HG03196 (cell line): ENCODE measurements at regions not wholly inside any gene's neighbourhood (a gene's known extent, or its start where the extent isn't known, plus 50 kb on each side); places are given as distances from the start of the nearest gene placed in this dataset.
"Not testable (repeated sequence)": the region's sequence is repeated elsewhere in the genome, so short reads cannot be mapped to it uniquely, and the experiment has no call there.

Source experiments
- ATAC-seq: cut with Tn5 transposase; IDR thresholded peaks from one replicate; pipeline ENCODE4 v1.9.1; 2021; ENCODE audit not compliant: unreplicated experiment

DNA sequence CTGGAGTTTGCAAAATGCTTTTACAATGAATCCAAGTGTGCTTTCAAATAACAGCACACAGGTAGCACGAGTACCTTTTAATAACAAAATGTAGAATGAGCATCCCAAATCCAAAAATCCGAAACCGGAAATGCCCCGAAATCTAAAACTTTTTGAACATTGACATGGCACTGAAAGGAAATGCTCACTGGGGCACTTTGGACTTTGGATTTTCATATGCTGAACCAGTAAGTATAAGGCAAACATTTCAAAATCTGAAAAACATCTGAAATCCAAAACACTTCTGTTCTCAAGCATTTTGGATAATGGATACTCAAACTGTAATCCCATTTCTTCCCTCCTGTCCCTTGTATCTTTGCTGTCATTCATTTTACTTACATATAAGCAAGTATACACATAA is 50.1 kb downstream of the GCNT4 start:
- no peak for ATAC-seq

DNA sequence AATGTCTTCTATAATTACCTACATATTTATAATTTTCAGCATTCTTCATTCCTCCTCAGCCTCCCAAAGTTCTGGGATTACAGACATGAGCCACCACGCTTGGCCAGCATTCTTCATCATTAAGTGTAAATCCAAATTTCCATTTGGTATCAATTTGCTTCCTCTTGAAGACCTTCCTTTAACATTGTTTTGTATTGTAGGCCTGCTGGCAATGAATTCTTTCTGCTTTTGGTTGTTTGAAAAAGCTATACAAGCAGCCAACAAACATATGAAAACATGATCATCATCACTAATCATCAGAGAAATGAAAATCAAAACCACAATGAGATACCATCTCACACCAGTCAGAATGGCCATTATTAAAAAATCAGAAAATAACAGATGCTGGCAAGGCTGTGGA is 56.4 kb downstream of the GCNT4 start:
- no peak for ATAC-seq

DNA sequence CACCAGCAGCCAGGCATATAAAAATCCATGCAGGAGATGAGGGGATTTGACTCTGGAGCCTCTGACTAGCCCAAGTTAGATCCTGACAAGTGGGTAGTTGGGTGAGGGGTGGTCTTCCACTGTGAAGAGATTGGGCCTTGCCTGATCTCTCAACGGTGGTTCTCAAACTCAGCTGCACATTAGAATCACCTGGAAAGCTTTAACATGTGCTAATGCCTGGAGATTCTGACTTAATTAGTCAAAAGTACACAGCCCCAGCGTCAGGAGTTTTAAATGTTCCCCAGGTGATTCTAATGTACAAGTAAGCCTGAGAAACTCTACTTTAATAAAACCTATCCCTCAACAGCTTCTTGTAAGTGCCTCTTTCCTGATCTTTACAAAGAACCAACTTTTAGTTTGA is 57.5 kb downstream of the GCNT4 start:
- ATAC-seq: no peak

DNA sequence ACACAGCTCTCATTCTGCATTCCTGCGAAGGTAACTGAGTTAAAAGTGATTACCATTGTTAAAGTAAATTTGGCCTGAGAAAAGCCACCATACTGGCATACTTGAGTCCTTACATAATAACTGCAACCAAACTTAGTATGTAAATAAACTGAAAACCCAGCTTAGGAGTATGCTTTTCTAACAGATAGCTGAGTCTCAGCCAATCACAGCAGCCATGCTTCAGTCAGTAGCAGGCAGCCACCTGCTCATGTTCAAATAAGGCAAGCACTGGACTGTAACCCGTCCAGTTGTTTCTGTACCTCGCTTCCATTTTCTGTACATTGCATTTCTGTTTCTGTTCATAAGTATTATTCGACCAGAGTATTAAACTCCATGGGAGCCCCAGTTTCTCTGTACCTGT is 58.6 kb downstream of the GCNT4 start:
- no peak for ATAC-seq

DNA sequence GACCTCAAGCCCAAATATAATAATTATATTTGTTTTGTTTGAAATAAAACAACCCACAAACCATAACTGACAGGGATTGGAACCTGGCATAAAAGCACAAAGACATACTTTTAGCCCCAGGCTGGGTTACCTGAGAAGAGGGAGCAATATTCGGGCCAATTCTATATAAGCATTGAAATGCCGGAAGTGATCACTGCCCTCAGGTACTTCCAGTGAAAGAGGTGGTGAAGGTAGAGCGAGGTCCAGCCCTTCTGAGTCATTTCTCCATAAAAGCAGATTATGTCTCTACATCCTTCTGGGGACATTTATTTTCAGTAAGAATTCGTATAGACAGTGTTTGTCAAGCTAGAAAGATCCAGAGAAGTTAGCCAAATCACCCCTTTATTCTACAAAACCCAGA is 59.6 kb downstream of the GCNT4 start:
- no peak for ATAC-seq

DNA sequence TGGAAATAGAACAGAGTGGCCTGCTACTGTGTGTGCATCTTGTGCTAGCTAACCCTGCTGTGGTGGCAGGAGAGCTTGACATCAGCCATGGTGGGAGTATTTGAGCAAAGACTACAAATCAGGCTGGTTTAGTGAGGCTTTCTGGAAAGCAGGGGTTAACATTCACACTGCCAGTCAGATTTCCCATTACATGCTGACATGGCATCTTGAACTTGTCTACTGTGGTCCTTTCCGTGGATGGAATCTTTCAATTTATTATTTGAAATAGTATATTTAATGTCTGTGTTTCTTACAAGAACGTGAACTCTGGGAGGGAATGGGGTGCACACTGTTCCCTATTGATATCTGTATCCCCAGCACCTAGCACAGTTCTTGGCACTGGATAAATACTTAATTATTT is 60.8 kb downstream of the GCNT4 start:
- no peak for ATAC-seq

DNA sequence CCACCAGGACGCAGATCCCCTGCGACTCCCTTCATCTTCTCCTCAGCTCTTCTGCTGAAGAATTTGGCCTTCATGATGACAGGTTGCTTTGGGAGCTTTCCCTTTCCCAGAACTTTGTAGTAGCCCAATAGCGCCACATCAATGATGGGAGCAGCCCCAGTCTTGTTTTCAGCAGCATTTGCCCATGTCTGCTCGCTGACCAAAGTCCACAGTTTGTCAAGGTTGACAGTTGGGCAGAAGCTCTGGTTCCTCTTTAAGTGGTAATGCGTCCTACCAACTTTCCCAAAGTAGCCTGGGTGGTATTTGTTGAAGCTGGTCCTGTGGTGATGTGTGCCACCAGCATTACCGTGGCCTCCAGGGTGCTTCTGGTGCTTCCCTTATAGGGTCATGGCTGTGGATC is 62.2 kb downstream of the GCNT4 start:
- ATAC-seq: no peak

DNA sequence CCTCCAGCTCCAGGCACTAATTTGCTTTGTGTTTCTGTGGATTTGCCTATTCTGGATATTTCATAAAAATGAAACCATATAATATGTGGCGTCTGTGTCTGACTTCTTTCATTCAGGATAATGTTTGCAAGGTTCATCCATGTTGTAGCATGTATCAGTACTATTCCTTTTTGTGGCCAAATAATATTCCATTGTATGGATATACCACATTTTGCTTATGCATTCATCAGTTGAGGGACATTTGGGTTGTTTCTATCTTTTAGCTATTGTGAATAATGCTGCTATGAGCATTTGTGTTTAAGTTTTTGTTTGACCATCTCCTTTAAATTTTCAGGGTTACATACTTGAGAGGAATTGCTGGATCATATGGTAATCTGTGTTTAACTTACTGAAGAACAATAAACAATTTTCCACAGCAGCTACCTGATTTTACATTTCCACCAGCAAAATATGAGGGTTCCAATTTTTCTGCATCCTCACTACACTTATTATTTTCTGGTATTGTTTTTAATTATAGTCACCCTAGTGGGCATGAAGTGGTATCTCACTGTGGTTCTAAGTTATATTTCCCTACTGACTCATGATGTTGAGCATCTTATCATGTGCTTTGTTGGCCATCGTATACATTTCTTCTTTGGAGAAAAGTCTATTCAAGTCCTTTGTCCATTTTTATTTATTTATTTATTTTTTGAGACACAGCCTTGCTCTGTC is 63.9 kb downstream of the GCNT4 start:
- ATAC-seq: no peak

DNA sequence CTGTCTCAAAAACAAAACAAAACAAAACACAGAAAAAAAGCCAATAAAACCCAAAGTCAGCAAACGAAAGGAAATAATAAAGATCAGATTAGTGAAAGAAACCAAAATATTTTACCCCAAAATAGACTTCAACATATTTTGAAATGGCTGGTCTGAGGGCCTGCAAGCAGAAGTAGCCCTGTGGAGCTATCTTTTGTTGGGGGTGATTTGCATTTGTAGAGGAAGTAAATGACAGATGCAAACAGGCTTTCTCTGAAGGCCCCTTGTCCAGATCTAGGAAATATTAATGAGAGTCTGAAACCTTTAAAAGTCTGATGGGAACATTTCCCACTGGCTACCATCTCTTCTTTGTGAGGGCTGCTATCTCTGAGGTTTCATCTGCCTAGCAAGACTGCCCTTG is 74.0 kb downstream of the GCNT4 start:
- no peak for ATAC-seq

DNA sequence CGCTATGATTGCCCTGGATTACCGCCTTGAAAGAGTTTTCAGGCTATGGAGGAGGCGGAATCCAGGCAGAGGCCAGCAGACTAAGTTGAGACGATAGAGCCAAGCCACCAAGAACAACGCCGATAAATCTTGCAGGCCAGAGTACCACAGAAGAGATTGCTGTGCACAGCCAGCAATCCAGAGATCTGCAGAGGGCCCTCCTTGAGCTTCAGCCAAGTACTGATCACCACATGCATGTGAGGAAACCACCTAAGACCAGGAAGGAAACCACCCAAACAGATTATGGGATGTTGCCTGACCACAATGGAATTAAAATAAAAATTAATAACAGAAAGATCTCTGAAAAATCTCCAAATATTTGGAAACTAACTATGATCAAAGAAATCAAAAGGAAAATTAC is 74.9 kb downstream of the GCNT4 start:
- ATAC-seq: no peak

DNA sequence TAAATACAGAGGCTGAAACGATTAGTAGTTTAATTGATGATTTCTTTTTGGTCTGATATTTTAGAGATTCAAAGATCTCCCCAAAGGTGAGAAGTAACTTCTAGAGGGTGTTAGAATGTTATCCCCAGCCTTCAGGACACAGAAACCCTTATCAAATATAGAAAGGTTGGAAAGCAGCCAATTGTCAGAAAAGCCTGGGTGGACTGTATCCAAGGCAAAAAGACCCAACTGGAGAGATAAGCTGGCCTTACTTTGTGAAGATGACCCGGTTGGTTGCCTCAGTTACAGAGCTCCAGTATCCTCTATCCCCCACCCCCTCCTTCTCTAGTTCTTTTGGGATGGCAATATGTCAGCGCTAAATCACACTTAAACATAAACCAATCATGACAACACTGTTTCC is 75.7 kb downstream of the GCNT4 start:
- ATAC-seq: no peak

DNA sequence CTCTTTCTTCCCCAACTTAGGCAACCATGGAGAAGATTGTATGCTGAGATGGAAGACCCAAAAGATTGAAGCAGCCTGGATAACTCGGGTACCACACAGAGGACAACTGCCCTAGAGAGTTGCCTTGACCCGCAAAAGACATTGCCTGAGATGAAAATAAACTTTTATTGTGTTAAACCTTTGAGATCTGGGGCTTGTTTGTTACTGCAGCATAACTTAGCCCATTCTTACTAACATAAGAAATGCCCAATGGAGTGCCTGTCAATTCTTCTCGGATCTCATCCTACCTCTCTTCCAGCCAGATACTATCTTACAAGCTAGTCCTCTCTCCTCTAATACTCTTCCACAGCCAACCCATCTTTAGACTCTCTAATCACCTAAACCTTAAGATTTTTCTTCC is 76.8 kb downstream of the GCNT4 start:
- no peak for ATAC-seq

DNA sequence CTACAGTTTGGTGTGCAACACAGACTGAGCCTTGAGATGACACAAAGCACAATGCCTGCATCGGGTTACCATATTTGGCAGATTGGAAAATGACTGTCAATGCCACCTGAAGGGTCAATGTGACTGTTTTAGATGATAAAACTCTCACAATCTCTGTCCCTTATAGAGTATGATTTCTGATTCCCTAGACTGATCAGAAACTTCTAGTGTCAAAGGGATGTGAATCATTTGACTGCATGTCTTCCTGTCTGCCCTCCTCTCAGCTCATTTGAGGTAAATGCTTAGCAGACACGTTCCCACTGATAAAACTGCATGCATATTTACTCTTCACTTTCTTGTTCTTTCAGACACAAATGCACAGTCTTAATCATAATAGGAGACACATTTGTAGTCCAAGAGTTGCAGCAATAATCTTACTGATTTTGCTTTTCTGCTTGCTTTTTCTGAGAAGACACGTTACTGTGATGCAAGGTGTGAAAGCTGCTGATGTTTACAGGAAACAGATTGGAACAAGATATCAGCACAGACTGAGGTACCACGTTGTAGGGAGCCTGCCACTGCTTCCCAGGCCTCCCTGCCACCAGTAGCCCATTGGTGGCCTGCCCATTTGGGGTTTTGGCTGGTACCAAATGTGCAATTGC is 77.8 kb downstream of the GCNT4 start:
- ATAC-seq: no peak

DNA sequence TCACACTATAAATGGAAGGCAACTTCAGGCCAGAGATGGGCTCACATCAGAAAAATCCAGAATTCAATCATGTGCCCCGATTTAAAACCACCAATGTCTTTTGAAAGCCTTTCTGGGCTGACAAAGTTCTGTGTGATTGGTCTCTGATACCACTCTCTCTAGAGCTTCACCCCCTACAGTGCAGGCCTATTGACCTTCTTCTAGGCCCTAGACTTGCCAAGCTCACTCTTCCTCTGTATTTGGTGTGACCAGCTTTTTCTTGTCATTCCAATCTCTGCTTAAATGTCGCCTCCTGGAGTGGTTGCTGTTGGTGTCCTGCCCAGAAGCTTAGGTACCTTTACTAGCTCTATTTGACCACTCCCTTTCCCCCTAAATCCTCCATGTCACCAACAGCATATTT is 78.7 kb downstream of the GCNT4 start:
- ATAC-seq: no peak

DNA sequence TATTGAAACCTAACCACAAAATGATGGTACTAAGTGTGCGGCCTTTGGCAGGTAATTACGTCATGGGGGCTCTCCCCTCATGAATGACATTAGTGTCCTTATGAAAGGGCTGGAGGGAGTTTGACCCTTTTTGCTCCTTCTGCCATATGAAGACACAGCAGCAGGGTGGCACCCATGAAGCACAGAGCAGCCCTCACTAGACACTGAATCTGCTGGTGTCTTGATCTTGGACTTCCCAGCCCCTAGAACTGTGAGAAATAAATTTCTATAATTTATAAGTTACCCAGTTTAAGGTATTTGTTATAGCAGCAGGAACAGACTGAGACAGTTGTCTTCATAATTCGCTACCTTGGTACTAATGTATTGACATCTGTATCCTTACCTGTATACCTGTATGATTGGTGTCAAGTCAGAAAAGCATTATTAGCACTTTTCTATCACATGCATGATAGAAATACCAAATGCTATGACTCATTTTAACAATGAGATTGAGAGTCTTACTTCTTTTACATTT is 80.4 kb downstream of the GCNT4 start:
- no peak for ATAC-seq

DNA sequence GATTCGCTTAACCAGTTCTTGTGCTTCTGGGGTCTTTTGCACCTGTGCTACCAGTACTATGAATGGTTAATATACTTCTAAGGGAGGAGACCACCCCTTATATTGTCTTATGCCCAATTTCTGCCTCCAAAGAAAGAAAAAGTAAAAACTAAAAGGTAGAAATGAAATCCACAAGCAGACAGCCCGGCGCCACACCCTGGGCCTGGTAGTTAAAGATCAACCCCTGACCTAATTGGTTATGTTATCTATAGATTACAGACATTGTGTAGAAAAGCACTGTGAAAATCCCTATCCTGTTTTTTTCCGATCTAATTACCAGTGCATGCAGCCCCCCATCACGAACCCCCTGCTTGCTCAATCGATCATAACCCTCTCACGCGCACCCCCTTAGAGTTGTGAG is 81.5 kb downstream of the GCNT4 start:
- not testable (repeated sequence) for ATAC-seq

DNA sequence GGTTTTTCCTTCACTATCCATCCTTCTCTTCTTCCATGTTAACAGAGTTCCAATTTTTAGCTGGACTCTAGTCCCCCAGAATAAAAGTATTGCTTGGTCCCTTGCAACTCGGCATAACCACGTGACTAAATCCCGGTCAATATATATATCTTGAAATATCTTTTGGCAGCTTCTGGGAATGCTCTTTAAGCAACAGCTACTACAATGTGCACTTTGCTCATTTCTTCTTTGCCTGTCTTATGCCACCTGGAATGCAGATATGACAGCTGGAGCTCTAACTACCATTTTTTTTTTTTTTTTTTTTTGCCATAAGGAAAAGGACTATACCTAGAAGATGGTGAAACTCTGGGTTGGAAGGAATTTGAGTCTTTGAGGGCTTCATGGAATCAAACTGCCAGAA is 82.6 kb downstream of the GCNT4 start:
- no peak for ATAC-seq

DNA sequence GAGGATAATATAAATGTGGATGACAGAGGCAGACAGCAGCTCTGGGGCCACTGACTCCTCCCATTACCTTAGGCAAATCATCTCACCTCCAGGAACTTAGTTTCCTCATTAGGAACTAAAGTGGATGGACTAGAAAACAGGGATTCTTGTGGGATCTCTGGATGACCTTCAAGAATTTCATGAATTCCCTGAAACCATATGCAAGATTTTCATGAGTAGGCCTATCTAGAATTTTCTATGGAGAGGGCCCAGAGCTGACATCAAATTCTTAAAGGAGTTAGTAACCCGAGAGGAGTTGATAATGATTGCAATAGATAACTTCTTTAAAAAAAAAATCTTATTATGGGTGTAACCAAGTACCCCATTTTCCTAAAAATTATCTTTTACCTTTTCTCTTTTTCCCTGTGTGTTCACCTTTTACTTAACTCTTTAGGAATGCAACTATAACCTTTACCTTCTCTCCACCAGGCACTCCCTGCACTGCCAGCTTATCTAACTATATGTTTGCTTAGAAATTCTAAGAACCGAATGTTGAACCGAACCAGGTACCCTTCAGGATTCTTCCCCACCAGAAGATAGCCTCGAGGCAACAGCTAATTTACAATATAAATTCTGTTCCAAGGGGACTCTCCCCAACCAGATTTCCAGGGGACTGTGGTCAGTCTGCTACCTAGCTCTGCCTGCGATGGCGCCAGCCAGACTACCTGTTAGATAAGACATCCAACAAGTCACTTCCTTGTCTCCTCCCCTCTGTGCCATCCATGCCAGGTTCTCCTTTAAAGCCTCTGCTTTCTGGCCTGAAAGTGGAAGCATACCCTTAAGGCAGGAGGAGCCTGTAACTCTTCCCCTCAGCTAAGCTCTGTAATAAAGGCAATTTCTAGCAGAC is 86.0 kb downstream of the GCNT4 start:
- no peak for ATAC-seq

DNA sequence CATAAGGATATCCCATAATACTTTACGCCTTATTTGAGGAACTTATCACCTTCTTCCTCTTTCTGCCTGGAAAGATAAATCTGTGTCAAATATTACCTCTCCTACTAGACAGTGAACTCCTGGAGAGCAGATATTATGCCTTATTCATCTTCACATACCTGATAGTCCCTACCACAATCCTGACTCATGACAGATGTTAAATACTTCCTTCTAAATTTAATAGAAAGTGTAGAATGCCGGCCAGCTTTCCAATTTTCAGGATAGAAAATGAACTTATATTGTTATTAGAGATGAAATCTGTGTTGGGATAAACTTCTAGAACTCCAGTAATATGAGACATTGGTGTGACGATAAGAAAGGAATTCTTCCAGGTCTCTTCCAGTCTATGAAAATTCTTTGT is 89.0 kb downstream of the GCNT4 start:
- no peak for ATAC-seq

DNA sequence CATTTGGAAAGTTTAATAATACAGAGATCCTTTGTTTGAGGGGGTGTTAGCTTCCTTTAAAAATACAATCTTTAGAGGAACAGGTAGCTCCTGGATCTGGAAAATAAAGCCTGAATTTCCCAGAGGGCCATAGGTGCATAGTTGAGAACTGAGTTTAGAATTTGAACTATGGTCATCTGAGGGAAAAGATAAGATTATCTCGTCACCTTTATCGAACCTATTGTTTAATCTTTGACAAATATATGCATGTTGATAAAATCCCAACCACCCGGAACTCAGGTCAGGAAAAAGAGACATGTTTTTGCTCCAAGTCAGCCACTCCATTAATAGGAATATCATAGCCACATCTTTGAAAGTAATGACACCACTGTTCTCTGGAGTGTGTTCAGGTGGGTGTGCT is 91.7 kb upstream of the FAM169A start:
- ATAC-seq: no peak

DNA sequence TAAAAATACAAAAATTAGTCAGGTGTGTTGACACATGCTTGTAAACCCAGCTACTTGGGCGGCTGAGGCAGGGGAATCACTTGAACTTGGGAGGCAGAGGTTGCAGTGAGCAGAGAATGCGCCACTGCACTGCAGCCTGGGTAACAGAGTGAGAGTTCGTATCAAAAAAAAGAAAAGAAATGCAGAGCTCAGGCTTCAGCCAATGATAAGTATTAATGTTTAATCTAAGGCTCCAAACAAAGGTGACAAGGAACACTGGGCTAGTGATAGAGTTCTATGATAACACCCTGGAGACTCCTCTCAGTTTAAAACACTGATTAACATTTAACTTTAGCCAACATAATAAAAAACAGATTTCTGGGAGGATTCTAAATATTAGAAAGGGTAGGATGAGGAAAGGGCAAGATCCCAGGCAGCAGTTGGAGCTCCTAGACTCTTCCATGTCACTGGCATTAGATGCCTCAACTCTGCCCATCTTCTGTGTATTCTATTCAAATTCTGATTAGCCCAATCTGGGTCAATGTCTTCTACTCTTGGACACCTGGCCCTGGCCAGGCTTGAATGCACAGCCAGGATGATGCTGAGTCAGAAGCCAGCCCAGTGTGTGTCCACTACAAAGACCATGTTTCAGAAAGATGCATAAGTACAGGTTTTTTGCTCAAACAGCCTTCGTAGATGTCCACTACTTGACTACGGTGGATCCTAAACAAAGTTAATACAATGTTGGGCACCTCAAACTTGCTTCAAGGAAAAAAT is 91.0 kb upstream of the FAM169A start:
- ATAC-seq: no peak
